ENCODE measurements at regions not wholly inside any gene's neighbourhood (a gene's known extent, or its start where the extent isn't known, plus 50 kb on each side); places are given as distances from the start of the nearest gene placed in this dataset.

DNA sequence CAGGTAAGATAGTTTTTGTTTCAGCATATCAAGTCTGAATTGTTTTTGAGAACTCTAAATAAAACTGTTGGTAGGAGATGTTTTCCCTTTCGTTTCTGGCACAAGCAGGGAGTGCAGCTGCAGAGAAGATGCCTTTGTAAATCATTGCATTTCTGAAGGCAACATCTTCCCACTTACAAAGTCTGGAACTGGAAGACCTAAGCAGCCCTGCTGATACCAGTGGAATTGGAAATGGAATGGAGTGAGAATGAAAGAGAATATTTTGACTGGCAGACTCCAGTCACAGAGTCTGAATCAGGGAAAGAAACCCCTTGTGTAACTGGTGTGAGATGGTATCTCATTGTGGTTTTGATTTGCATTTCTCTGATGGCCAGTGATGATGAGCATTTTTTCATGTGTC is 815.6 kb downstream of the LTN1 start:
- TF ChIP-seq, protein P1, sequence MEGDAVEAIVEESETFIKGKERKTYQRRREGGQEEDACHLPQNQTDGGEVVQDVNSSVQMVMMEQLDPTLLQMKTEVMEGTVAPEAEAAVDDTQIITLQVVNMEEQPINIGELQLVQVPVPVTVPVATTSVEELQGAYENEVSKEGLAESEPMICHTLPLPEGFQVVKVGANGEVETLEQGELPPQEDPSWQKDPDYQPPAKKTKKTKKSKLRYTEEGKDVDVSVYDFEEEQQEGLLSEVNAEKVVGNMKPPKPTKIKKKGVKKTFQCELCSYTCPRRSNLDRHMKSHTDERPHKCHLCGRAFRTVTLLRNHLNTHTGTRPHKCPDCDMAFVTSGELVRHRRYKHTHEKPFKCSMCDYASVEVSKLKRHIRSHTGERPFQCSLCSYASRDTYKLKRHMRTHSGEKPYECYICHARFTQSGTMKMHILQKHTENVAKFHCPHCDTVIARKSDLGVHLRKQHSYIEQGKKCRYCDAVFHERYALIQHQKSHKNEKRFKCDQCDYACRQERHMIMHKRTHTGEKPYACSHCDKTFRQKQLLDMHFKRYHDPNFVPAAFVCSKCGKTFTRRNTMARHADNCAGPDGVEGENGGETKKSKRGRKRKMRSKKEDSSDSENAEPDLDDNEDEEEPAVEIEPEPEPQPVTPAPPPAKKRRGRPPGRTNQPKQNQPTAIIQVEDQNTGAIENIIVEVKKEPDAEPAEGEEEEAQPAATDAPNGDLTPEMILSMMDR (IDR thresholded peaks at IDR 0.05; ENCODE audit: insufficient read depth, low read depth, low read length), result no peak
- TF ChIP-seq EZH2 (IDR thresholded peaks at IDR 0.05; ENCODE audit: insufficient read depth, low read length), result no peak
